Osteocyte (in vitro differentiated cells): ENCODE measurements at regions not wholly inside any gene's neighbourhood (a gene's known extent, or its start where the extent isn't known, plus 50 kb on each side); places are given as distances from the start of the nearest gene placed in this dataset.

Source experiments
- DNase-seq: peaks from one replicate; pipeline ENCODE4 v3.0.0; 2021; ENCODE audit warnings: mixed read lengths; ENCODE audit not compliant: unreplicated experiment; ENCODE audit errors: extremely low spot score
- H3K27ac Mint-ChIP-seq: one replicate; pipeline ENCODE4 v1.8.0; 2021; ENCODE audit warnings: mild to moderate bottlenecking, mixed read lengths; ENCODE audit not compliant: unreplicated experiment
- H3K27me3 Mint-ChIP-seq: one replicate; pipeline ENCODE4 v1.8.0; 2021; ENCODE audit warnings: mixed read lengths; ENCODE audit not compliant: unreplicated experiment
- H3K36me3 Mint-ChIP-seq: one replicate; pipeline ENCODE4 v1.8.0; 2021; ENCODE audit warnings: mixed read lengths; ENCODE audit not compliant: unreplicated experiment
- H3K4me1 Mint-ChIP-seq: one replicate; pipeline ENCODE4 v1.8.0; 2021; ENCODE audit warnings: mixed read lengths; ENCODE audit not compliant: unreplicated experiment
- H3K4me3 Mint-ChIP-seq: one replicate; pipeline ENCODE4 v1.8.0; 2021; ENCODE audit warnings: mild to moderate bottlenecking, moderate library complexity, mixed read lengths; ENCODE audit not compliant: unreplicated experiment
- H3K9me3 Mint-ChIP-seq: one replicate; pipeline ENCODE4 v1.8.0; 2021; ENCODE audit warnings: mixed read lengths; ENCODE audit not compliant: unreplicated experiment
- TF ChIP-seq, protein P1 (sequence below): fragments of 200-600 bp; sonication (generic); IDR thresholded peaks from 2 replicates; pipeline ENCODE4 v1.5.0; 2021; ENCODE audit warnings: antibody characterized with exemption, mild to moderate bottlenecking, moderate library complexity

DNA sequence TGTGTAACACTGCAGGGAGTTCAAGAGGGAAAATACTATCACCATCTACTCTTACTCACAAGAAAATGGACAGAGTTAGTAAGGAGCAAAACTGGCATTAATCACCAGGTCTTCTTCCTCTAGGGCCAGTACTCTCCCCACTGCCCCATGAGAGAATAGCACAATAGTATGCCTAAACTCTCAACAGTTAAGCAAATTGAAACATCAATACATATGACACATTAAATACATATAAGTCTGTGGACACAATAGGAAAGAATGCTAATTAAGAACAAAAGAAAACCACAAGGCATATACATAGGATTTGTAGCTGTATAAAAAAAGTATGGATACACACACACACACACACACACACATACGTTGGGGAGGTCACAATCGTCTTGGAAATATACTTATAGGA is 197.9 kb upstream of the BDNF start:
- Mint-ChIP-seq H3K36me3 (no peaks in the 10 kb centered on the region), H3K9me3 (no peaks in the 10 kb centered on the region), H3K27ac (no peak overlapping the region), H3K27me3 (no peaks in the 10 kb centered on the region), H3K4me1 (peaks cover 8% of the 10 kb centered on the region), H3K4me3 (no peak overlapping the region)
- TF ChIP-seq, protein P1, sequence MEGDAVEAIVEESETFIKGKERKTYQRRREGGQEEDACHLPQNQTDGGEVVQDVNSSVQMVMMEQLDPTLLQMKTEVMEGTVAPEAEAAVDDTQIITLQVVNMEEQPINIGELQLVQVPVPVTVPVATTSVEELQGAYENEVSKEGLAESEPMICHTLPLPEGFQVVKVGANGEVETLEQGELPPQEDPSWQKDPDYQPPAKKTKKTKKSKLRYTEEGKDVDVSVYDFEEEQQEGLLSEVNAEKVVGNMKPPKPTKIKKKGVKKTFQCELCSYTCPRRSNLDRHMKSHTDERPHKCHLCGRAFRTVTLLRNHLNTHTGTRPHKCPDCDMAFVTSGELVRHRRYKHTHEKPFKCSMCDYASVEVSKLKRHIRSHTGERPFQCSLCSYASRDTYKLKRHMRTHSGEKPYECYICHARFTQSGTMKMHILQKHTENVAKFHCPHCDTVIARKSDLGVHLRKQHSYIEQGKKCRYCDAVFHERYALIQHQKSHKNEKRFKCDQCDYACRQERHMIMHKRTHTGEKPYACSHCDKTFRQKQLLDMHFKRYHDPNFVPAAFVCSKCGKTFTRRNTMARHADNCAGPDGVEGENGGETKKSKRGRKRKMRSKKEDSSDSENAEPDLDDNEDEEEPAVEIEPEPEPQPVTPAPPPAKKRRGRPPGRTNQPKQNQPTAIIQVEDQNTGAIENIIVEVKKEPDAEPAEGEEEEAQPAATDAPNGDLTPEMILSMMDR: no peak
- DNase-seq: no peak

DNA sequence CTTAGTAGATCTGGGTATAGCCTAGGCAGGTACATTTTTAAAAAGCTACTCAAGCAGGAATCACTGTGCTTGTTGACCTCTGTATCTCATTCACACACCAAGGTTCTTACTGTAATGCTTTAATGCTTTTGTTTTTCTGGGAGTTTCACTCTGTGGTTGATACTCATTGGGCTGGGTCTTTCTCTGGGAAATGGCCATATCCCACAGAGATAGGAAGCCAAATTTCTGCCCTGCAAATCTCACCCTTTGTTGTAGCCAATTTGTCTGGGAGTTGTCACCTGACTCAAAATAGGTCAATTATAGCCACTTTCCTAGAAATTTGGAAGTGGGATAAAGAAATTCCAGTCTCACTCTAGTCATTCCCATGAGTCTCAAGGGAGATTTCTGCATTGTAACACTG is 195.8 kb upstream of the BDNF start:
- no peaks in the 10 kb centered on the region for H3K27me3 Mint-ChIP-seq
- no peak overlapping the region for H3K4me3 Mint-ChIP-seq
- peaks cover 6% of the 10 kb centered on the region for H3K4me1 Mint-ChIP-seq
- no peak for DNase-seq
- TF ChIP-seq, protein P1: no peak
- H3K36me3 Mint-ChIP-seq: no peaks in the 10 kb centered on the region
- H3K9me3 Mint-ChIP-seq: no peaks in the 10 kb centered on the region
- H3K27ac Mint-ChIP-seq: no peak overlapping the region

DNA sequence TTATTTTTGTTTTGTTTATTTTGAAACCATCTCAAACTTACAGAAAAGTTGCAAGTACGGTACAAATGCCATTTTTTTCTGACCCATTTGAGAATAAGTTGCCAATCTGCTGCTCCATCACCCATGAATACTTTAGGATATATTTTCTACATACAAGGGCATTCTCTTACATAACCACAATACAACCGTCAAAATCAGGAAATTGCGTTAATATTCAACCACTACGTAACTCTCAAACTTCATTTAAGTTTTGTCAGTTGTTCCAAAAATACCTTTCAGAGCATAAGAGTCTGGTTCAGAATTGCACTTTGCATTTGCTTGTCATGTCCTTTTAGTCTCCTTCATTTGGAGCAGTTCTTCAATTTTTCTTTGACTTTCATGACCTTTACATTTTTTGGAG is 194.3 kb upstream of the BDNF start:
- Mint-ChIP-seq H3K27ac (no peak overlapping the region), H3K27me3 (peaks cover 6% of the 10 kb centered on the region), H3K4me3 (no peak overlapping the region), H3K9me3 (peaks cover 7% of the 10 kb centered on the region), H3K4me1 (peaks cover 6% of the 10 kb centered on the region), H3K36me3 (no peaks in the 10 kb centered on the region)
- TF ChIP-seq, protein P1: no peak
- DNase-seq: no peak

DNA sequence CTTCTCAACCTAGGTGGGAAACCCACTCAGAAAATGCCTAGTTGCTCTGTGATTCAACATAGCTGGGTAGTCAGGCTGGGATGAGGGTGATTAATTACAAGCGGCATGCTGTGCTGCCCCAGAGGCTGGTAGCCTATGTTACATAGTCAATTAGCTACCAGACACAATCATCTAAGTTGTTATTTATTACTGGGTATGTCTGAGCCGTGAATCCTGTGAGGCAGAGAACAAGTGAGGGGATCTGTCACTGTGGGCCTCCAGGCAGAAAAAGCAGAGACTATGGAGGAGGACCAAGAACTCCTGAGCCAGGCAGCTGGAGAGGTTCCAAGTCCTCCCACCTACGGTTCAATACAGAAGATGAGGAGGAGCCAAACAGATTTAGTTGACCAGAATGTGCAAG is 186.6 kb upstream of the BDNF start:
- TF ChIP-seq, protein P1: no peak
- H3K4me3 Mint-ChIP-seq: no peak overlapping the region
- H3K27ac Mint-ChIP-seq: no peak overlapping the region
- no peak for DNase-seq
- peaks cover 8% of the 10 kb centered on the region for H3K4me1 Mint-ChIP-seq
- H3K36me3 Mint-ChIP-seq: no peaks in the 10 kb centered on the region
- peaks cover 6% of the 10 kb centered on the region for H3K27me3 Mint-ChIP-seq
- peaks cover 10% of the 10 kb centered on the region for H3K9me3 Mint-ChIP-seq

DNA sequence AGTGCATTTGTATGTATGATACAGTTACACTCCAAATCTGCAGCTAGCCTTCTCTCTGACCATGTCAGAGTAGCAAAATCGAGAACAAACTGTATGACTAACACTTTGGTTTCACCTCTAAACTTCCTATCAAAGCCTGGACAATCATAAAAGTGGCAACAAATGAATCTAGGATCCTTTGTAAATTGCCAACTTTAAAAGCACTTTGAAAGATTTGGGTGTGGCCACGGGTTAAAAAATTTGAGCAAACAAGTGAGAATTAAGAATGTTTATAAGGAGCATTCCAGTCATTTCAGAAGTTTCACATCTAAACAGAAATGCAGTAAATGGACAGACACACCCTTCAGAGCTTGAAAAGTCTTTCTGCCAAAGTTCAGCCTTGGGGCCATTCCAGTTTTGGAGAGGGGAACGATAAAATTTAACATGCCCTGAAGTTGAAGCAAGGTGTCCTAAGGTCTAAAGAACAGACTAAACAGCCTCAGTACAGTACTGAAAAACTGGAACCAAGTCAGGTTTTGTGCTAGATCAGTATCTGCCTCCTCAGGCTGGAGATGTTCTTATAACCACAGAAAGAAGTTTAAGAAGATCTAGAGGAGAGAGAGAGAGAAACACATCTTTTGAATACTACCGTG is 181.9 kb upstream of the BDNF start:
- Mint-ChIP-seq H3K4me1 (peaks cover 22% of the 10 kb centered on the region), H3K4me3 (no peak overlapping the region), H3K36me3 (no peaks in the 10 kb centered on the region), H3K27me3 (no peaks in the 10 kb centered on the region), H3K9me3 (peaks cover 3% of the 10 kb centered on the region), H3K27ac (no peak overlapping the region)
- TF ChIP-seq, protein P1: no peak
- DNase-seq: no peak
